Non-pigmented ciliary epithelial cell (primary cell): ENCODE measurements at regions not wholly inside any gene's neighbourhood (a gene's known extent, or its start where the extent isn't known, plus 50 kb on each side); places are given as distances from the start of the nearest gene placed in this dataset.
"Not testable (repeated sequence)": the region's sequence is repeated elsewhere in the genome, so short reads cannot be mapped to it uniquely, and the experiment has no call there.

Experiments used
- DNase-seq: peaks from one replicate; pipeline ENCODE4 v3.0.0-alpha.2; 2010; ENCODE audit warnings: low read depth

- DNase-seq = no peak
Observed at GRCh38 chr10:53534428-53534827, 761.8 kb upstream of the MBL2 start.

- no peak for DNase-seq
Observed at GRCh38 chr10:53528974-53529373, 756.4 kb upstream of the MBL2 start.

- DNase-seq = no peak
Observed at GRCh38 chr10:53521046-53521445, 748.5 kb upstream of the MBL2 start.

GRCh38 chr10:53508197-53508596 is 735.6 kb upstream of the MBL2 start:
- DNase-seq = no peak

- not testable (repeated sequence) for DNase-seq
Observed at GRCh38 chr10:53504492-53504891, 731.9 kb upstream of the MBL2 start.

GRCh38 chr10:53491774-53492173 is 719.2 kb upstream of the MBL2 start:
- no peak for DNase-seq

GRCh38 chr10:53490553-53490952 is 718.0 kb upstream of the MBL2 start:
- DNase-seq = no peak

- no peak for DNase-seq
Observed at GRCh38 chr10:53489335-53490182, 717.0 kb upstream of the MBL2 start.

- DNase-seq = no peak
Observed at GRCh38 chr10:53487019-53487983, 714.7 kb upstream of the MBL2 start.

- DNase-seq = not testable (repeated sequence)
Observed at GRCh38 chr10:53485422-53485821, 712.8 kb upstream of the MBL2 start.

- DNase-seq = no peak
Observed at GRCh38 chr10:53479365-53479764, 706.8 kb upstream of the MBL2 start.

- DNase-seq = no peak
Observed at GRCh38 chr10:53477313-53477675, 704.7 kb upstream of the MBL2 start.

- DNase-seq = no peak
Observed at GRCh38 chr10:53476650-53477312, 704.2 kb upstream of the MBL2 start.

- DNase-seq = no peak
Observed at GRCh38 chr10:53469383-53469782, 696.8 kb upstream of the MBL2 start.

GRCh38 chr10:53463539-53463938 is 691.0 kb upstream of the MBL2 start:
- DNase-seq = no peak

GRCh38 chr10:53458007-53458406 is 685.4 kb upstream of the MBL2 start:
- no peak for DNase-seq

- no peak for DNase-seq
Observed at GRCh38 chr10:53453196-53453595, 680.6 kb upstream of the MBL2 start.

- DNase-seq = no peak
Observed at GRCh38 chr10:53447576-53447975, 675.0 kb upstream of the MBL2 start.

GRCh38 chr10:53441843-53442242 is 669.3 kb upstream of the MBL2 start:
- no peak for DNase-seq

GRCh38 chr10:53440601-53441000 is 668.0 kb upstream of the MBL2 start:
- DNase-seq = no peak

- not testable (repeated sequence) for DNase-seq
Observed at GRCh38 chr10:53439075-53439474, 666.5 kb upstream of the MBL2 start.

- DNase-seq = no peak
Observed at GRCh38 chr10:53434413-53434812, 661.8 kb upstream of the MBL2 start.
